ENCODE measurements at regions not wholly inside any gene's neighbourhood (a gene's known extent, or its start where the extent isn't known, plus 50 kb on each side); places are given as distances from the start of the nearest gene placed in this dataset.

- TF ChIP-seq POLR2A (IDR thresholded peaks at IDR 0.05) (no peak), CTCF (IDR thresholded peaks at IDR 0.05) (no peak)
These were observed 167.8 kb downstream of the BRD1 start for GRCh38 chr22:49659924-49660315.

All from esophagus squamous epithelium (tissue), 4 donors.